Neural cell (in vitro differentiated cells): ENCODE measurements at regions not wholly inside any gene's neighbourhood (a gene's known extent, or its start where the extent isn't known, plus 50 kb on each side); places are given as distances from the start of the nearest gene placed in this dataset.

ENCODE experiments used
- EP300 ChIP-seq: fragments of 450-650 bp; conservative IDR thresholded peaks from 2 replicates; pipeline ENCODE4 v1.6.1; 2014; ENCODE audit warnings: antibody characterized with exemption, mild to moderate bottlenecking, moderate library complexity; ENCODE audit not compliant: poor library complexity, severe bottlenecking
- EZH2 ChIP-seq: fragments of 200-600, 300-800 bp; shearing (Covaris generic), sonication (generic); IDR thresholded peaks from 2 replicates; pipeline ENCODE4 v1.6.1; 2014; ENCODE audit warnings: antibody characterized with exemption, low read length, borderline replicate concordance, mild to moderate bottlenecking; ENCODE audit not compliant: insufficient read depth, poor library complexity, severe bottlenecking
- POLR2AphosphoS5 ChIP-seq: IDR thresholded peaks from 2 replicates; pipeline ENCODE4 v1.6.1; 2012
- RAD21 ChIP-seq: fragments of 450-650 bp; conservative IDR thresholded peaks from 2 replicates; pipeline ENCODE4 v1.6.1; 2014; ENCODE audit warnings: antibody characterized with exemption, mild to moderate bottlenecking, moderate library complexity
- SMC3 ChIP-seq: fragments of 450-650 bp; conservative IDR thresholded peaks from 2 replicates; pipeline ENCODE4 v1.6.1; 2014; ENCODE audit warnings: antibody characterized with exemption, mild to moderate bottlenecking, moderate library complexity; ENCODE audit not compliant: poor library complexity
- TAF1 ChIP-seq: IDR thresholded peaks from 2 replicates; pipeline ENCODE4 v1.6.1; 2012; ENCODE audit warnings: low read depth
- TF ChIP-seq, protein P1 (sequence below): fragments of 450-650 bp; IDR thresholded peaks from 2 replicates; pipeline ENCODE4 v1.5.1; 2014; ENCODE audit warnings: antibody characterized with exemption, mild to moderate bottlenecking, moderate library complexity; ENCODE audit not compliant: poor library complexity, severe bottlenecking
- TF ChIP-seq, protein P2 (sequence below): IDR thresholded peaks from 2 replicates; pipeline ENCODE4 v1.6.1; 2012; ENCODE audit warnings: borderline replicate concordance

DNA sequence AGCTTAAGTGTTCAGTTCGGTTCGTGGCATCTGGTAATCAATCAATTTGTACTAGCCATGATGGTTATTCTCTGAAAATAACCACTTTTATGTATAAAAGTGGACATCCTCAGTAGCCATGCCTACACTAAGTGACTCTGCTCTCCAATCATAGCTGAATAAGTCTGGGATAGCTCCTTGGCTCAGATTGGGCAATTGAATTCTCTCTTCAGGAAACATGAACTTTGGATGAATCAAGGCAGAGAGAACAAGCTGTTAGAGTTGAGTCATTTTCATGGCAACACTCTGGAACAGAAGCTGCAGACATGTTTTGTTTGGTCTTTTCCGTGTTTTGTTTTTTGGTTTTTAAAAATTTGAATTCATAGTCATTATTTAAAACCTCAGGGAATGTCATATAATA, 66.8 kb upstream of the TMEM164 start:
- TF ChIP-seq, protein P1, sequence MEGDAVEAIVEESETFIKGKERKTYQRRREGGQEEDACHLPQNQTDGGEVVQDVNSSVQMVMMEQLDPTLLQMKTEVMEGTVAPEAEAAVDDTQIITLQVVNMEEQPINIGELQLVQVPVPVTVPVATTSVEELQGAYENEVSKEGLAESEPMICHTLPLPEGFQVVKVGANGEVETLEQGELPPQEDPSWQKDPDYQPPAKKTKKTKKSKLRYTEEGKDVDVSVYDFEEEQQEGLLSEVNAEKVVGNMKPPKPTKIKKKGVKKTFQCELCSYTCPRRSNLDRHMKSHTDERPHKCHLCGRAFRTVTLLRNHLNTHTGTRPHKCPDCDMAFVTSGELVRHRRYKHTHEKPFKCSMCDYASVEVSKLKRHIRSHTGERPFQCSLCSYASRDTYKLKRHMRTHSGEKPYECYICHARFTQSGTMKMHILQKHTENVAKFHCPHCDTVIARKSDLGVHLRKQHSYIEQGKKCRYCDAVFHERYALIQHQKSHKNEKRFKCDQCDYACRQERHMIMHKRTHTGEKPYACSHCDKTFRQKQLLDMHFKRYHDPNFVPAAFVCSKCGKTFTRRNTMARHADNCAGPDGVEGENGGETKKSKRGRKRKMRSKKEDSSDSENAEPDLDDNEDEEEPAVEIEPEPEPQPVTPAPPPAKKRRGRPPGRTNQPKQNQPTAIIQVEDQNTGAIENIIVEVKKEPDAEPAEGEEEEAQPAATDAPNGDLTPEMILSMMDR = no peak
- TF ChIP-seq EP300 = no peak
- TF ChIP-seq POLR2AphosphoS5 = no peak
- TF ChIP-seq, protein P2, sequence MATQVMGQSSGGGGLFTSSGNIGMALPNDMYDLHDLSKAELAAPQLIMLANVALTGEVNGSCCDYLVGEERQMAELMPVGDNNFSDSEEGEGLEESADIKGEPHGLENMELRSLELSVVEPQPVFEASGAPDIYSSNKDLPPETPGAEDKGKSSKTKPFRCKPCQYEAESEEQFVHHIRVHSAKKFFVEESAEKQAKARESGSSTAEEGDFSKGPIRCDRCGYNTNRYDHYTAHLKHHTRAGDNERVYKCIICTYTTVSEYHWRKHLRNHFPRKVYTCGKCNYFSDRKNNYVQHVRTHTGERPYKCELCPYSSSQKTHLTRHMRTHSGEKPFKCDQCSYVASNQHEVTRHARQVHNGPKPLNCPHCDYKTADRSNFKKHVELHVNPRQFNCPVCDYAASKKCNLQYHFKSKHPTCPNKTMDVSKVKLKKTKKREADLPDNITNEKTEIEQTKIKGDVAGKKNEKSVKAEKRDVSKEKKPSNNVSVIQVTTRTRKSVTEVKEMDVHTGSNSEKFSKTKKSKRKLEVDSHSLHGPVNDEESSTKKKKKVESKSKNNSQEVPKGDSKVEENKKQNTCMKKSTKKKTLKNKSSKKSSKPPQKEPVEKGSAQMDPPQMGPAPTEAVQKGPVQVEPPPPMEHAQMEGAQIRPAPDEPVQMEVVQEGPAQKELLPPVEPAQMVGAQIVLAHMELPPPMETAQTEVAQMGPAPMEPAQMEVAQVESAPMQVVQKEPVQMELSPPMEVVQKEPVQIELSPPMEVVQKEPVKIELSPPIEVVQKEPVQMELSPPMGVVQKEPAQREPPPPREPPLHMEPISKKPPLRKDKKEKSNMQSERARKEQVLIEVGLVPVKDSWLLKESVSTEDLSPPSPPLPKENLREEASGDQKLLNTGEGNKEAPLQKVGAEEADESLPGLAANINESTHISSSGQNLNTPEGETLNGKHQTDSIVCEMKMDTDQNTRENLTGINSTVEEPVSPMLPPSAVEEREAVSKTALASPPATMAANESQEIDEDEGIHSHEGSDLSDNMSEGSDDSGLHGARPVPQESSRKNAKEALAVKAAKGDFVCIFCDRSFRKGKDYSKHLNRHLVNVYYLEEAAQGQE = no peak
- no peak for TF ChIP-seq EZH2
- TF ChIP-seq TAF1 = no peak
- TF ChIP-seq RAD21 = no peak
- TF ChIP-seq SMC3 = no peak
